Adrenal gland (tissue), 5 donors: ENCODE measurements at regions not wholly inside any gene's neighbourhood (a gene's known extent, or its start where the extent isn't known, plus 50 kb on each side); places are given as distances from the start of the nearest gene placed in this dataset.

Experiments used
- POLR2A ChIP-seq, 2 donors: fragments of 450-650 bp; IDR thresholded peaks; one replicate each; pipeline ENCODE4 v1.6.1; 2017; ENCODE audit warnings: antibody characterized with exemption in 2 of 2, mild to moderate bottlenecking in 2 of 2, moderate library complexity in 1 of 2
- TF ChIP-seq, protein P1 (sequence below), 6 experiments: fragments of 450-650 bp in 4 of 6; fragments of 200-600 bp in 2 of 6; sonication (generic) in 1 of 6; IDR thresholded peaks; 1 replicate in 5 of 6; 2 replicates in 1 of 6; pipeline versions ENCODE4 v1.5.1 to v1.8.0; 2016 to 2021; ENCODE audit warnings: antibody characterized with exemption in 6 of 6, mild to moderate bottlenecking in 2 of 6, moderate library complexity in 1 of 6
- donor health status: DM: no; HTN: no; CAD: no.

- TF ChIP-seq, protein P1, sequence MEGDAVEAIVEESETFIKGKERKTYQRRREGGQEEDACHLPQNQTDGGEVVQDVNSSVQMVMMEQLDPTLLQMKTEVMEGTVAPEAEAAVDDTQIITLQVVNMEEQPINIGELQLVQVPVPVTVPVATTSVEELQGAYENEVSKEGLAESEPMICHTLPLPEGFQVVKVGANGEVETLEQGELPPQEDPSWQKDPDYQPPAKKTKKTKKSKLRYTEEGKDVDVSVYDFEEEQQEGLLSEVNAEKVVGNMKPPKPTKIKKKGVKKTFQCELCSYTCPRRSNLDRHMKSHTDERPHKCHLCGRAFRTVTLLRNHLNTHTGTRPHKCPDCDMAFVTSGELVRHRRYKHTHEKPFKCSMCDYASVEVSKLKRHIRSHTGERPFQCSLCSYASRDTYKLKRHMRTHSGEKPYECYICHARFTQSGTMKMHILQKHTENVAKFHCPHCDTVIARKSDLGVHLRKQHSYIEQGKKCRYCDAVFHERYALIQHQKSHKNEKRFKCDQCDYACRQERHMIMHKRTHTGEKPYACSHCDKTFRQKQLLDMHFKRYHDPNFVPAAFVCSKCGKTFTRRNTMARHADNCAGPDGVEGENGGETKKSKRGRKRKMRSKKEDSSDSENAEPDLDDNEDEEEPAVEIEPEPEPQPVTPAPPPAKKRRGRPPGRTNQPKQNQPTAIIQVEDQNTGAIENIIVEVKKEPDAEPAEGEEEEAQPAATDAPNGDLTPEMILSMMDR (IDR thresholded peaks at IDR 0.05), result no peak
- TF ChIP-seq POLR2A (IDR thresholded peaks at IDR 0.05), result no peak
These were observed 94.0 kb upstream of the CDCA7L start for GRCh38 chr7:22039670-22040069.
